ENCODE measurements at regions not wholly inside any gene's neighbourhood (a gene's known extent, or its start where the extent isn't known, plus 50 kb on each side); places are given as distances from the start of the nearest gene placed in this dataset.

DNA sequence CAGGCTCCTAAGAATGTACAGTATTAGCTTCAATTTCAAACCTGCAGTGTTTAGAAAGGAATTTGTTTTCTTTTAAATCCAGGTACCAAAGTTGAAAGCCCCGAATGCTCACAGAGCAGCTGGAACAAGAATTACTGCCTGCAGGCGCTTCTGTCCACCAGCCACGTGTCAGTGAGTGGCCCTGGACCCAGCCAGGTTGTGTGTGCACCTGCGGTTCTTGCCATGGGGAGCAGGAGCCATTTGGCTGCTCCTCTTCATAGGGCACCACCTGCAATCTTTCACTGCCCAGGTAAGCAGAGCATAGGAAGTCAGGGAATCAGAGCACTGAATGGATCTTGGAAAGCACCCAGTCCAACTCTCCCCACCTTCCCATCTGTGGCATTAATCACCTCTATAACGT, 79.5 kb upstream of the PIP5K1B start:
- Mint-ChIP-seq H3K9me3 (no peaks in the 10 kb centered on the region), H3K36me3 (no peaks in the 10 kb centered on the region), H3K4me3 (no peak overlapping the region), H3K27ac (no peak overlapping the region), H3K4me1 (peaks cover 5% of the 10 kb centered on the region; the same call in 1 of the 2 replicates), H3K27me3 (ENCODE audit: low read depth) (no peaks in the 10 kb centered on the region)
- CTCF ChIA-PET, result interaction anchor here (0.7 kb wide), 1 partner anchor 388 kb away, joined by 3 read pairs; no protein-coding TSS in a partner anchor
- DNase-seq (ENCODE audit: low spot score) (no peak), ATAC-seq (no peak)
- TF ChIP-seq RELA (CRISPR knock-in tag; IDR thresholded peaks at IDR 0.05; ENCODE audit: borderline replicate concordance) (no peak), ZNF416 (CRISPR knock-in tag; IDR thresholded peaks at IDR 0.05) (no peak), HMGXB4 (CRISPR knock-in tag; IDR thresholded peaks at IDR 0.05) (no peak), TCF7 (CRISPR knock-in tag; IDR thresholded peaks at IDR 0.05; ENCODE audit: low read depth) (no peak), KAT7 (CRISPR knock-in tag; IDR thresholded peaks at IDR 0.05; ENCODE audit: borderline replicate concordance) (no peak), NR3C1 (CRISPR knock-in tag; conservative IDR thresholded peaks at IDR 0.05; ENCODE audit: low read depth) (no peak), ZSCAN18 (CRISPR knock-in tag; IDR thresholded peaks at IDR 0.05) (no peak), ZNF138 (CRISPR knock-in tag; conservative IDR thresholded peaks at IDR 0.05) (no peak), NR1H2 (CRISPR knock-in tag; IDR thresholded peaks at IDR 0.05) (no peak)
- POLR2A ChIA-PET, result no interaction called here

- ChIA-PET CTCF (no interaction called here), POLR2A (no interaction called here)
- no peaks in the 10 kb centered on the region for H3K9me3 Mint-ChIP-seq
- H3K4me1 Mint-ChIP-seq, result peaks cover 5% of the 10 kb centered on the region; the same call in 1 of the 2 replicates
- no peaks in the 10 kb centered on the region for H3K36me3 Mint-ChIP-seq
- ATAC-seq, result no peak
- no peaks in the 10 kb centered on the region for H3K27me3 Mint-ChIP-seq (ENCODE audit: low read depth)
- no peak overlapping the region for H3K4me3 Mint-ChIP-seq
- H3K27ac Mint-ChIP-seq, result no peak overlapping the region
- TF ChIP-seq IRF2 (CRISPR knock-in tag; IDR thresholded peaks at IDR 0.05; ENCODE audit: borderline replicate concordance, low read depth) (no peak), ZNF423 (CRISPR knock-in tag; IDR thresholded peaks at IDR 0.05) (no peak), NR1H2 (CRISPR knock-in tag; IDR thresholded peaks at IDR 0.05) (no peak)
- TF ChIP-seq, protein P1, sequence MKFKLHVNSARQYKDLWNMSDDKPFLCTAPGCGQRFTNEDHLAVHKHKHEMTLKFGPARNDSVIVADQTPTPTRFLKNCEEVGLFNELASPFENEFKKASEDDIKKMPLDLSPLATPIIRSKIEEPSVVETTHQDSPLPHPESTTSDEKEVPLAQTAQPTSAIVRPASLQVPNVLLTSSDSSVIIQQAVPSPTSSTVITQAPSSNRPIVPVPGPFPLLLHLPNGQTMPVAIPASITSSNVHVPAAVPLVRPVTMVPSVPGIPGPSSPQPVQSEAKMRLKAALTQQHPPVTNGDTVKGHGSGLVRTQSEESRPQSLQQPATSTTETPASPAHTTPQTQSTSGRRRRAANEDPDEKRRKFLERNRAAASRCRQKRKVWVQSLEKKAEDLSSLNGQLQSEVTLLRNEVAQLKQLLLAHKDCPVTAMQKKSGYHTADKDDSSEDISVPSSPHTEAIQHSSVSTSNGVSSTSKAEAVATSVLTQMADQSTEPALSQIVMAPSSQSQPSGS (CRISPR knock-in tag; IDR thresholded peaks at IDR 0.05; ENCODE audit: borderline replicate concordance, low read depth), result no peak
- no peak for DNase-seq (ENCODE audit: low spot score)
Measured at GRCh38 chr9:68626526-68626925, 78.5 kb upstream of the PIP5K1B start.

- DNase-seq (ENCODE audit: low spot score) (no peak), ATAC-seq (no peak)
- H3K4me3 Mint-ChIP-seq, result no peak overlapping the region
- no peak overlapping the region for H3K27ac Mint-ChIP-seq
- peaks cover 5% of the 10 kb centered on the region; the same call in 1 of the 2 replicates for H3K4me1 Mint-ChIP-seq
- H3K36me3 Mint-ChIP-seq, result no peaks in the 10 kb centered on the region
- ChIA-PET POLR2A (no interaction called here), CTCF (no interaction called here)
- no peaks in the 10 kb centered on the region for H3K9me3 Mint-ChIP-seq
- no peaks in the 10 kb centered on the region for H3K27me3 Mint-ChIP-seq (ENCODE audit: low read depth)
- TF ChIP-seq FOXP1 (CRISPR knock-in tag; IDR thresholded peaks at IDR 0.05; ENCODE audit: borderline replicate concordance) (no peak), RORB (CRISPR knock-in tag; IDR thresholded peaks at IDR 0.05) (no peak)
Measured at GRCh38 chr9:68627104-68627503, 77.9 kb upstream of the PIP5K1B start.

GRCh38 chr9:68627594-68627993, 77.4 kb upstream of the PIP5K1B start:
- ChIA-PET CTCF (no interaction called here), POLR2A (no interaction called here)
- H3K4me3 Mint-ChIP-seq, result no peak overlapping the region
- TF ChIP-seq ZSCAN18 (CRISPR knock-in tag; IDR thresholded peaks at IDR 0.05) (no peak), ATF3 (CRISPR knock-in tag; conservative IDR thresholded peaks at IDR 0.05) (no peak), ETV6 (CRISPR knock-in tag; IDR thresholded peaks at IDR 0.05) (no peak), E2F4 (CRISPR knock-in tag; IDR thresholded peaks at IDR 0.05; ENCODE audit: borderline replicate concordance, low read depth) (no peak), ZNF317 (CRISPR knock-in tag; IDR thresholded peaks at IDR 0.05; ENCODE audit: borderline replicate concordance, low read depth) (no peak)
- TF ChIP-seq, protein P2, sequence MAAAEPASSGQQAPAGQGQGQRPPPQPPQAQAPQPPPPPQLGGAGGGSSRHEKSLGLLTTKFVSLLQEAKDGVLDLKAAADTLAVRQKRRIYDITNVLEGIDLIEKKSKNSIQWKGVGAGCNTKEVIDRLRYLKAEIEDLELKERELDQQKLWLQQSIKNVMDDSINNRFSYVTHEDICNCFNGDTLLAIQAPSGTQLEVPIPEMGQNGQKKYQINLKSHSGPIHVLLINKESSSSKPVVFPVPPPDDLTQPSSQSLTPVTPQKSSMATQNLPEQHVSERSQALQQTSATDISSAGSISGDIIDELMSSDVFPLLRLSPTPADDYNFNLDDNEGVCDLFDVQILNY (CRISPR knock-in tag; IDR thresholded peaks at IDR 0.05), result no peak
- TF ChIP-seq, protein P3, sequence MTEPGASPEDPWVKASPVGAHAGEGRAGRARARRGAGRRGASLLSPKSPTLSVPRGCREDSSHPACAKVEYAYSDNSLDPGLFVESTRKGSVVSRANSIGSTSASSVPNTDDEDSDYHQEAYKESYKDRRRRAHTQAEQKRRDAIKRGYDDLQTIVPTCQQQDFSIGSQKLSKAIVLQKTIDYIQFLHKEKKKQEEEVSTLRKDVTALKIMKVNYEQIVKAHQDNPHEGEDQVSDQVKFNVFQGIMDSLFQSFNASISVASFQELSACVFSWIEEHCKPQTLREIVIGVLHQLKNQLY (CRISPR knock-in tag; IDR thresholded peaks at IDR 0.05), result no peak

More at GRCh38 chr9:68627594-68627993, 77.4 kb upstream of the PIP5K1B start:
- no peaks in the 10 kb centered on the region for H3K27me3 Mint-ChIP-seq (ENCODE audit: low read depth)
- no peaks in the 10 kb centered on the region for H3K9me3 Mint-ChIP-seq
- no peak for ATAC-seq
- no peaks in the 10 kb centered on the region for H3K36me3 Mint-ChIP-seq
- H3K27ac Mint-ChIP-seq, result no peak overlapping the region
- no peak for DNase-seq (ENCODE audit: low spot score)
- peaks cover 5% of the 10 kb centered on the region; the same call in 1 of the 2 replicates for H3K4me1 Mint-ChIP-seq

All from WTC11 (cell line).